Hepatocyte (in vitro differentiated cells): ENCODE measurements at regions not wholly inside any gene's neighbourhood (a gene's known extent, or its start where the extent isn't known, plus 50 kb on each side); places are given as distances from the start of the nearest gene placed in this dataset.

ENCODE experiments used
- DNase-seq: peaks from one replicate; pipeline ENCODE4 v3.0.0-alpha.2; 2016; ENCODE audit warnings: low spot score
- H2AFZ ChIP-seq: fragments of 200-600 bp; sonication (generic); 2 replicates; pipeline ENCODE4 v1.6.0; 2016; ENCODE audit warnings: antibody characterized with exemption, mild to moderate bottlenecking
- H3K27ac ChIP-seq: fragments of 200-600 bp; sonication (generic); 2 replicates; pipeline ENCODE4 v1.5.1; 2016; ENCODE audit warnings: mild to moderate bottlenecking
- H3K27me3 ChIP-seq: fragments of 200-600 bp; sonication (generic); 2 replicates; pipeline ENCODE4 v1.6.1; 2016
- H3K36me3 ChIP-seq: fragments of 200-600 bp; sonication (generic); replicated peaks from 2 replicates; pipeline ENCODE4 v1.5.1; 2016; ENCODE audit warnings: low read depth; ENCODE audit not compliant: insufficient read depth
- H3K4me1 ChIP-seq: fragments of 200-600 bp; sonication (generic); 2 replicates; pipeline ENCODE4 v1.5.1; 2016; ENCODE audit warnings: mild to moderate bottlenecking, moderate library complexity; ENCODE audit not compliant: insufficient read depth
- H3K4me2 ChIP-seq: fragments of 200-600 bp; sonication (generic); 2 replicates; pipeline ENCODE4 v1.6.0; 2016
- H3K4me3 ChIP-seq: fragments of 200-600 bp; sonication (generic); 2 replicates; pipeline ENCODE4 v1.5.1; 2016; ENCODE audit warnings: mild to moderate bottlenecking
- H3K79me2 ChIP-seq: fragments of 200-600 bp; sonication (generic); 2 replicates; pipeline ENCODE4 v1.6.0; 2017; ENCODE audit warnings: mild to moderate bottlenecking
- H3K9me2 ChIP-seq: fragments of 200-600 bp; sonication (generic); replicated peaks from 2 replicates; pipeline ENCODE4 v1.6.0; 2017; ENCODE audit warnings: mild to moderate bottlenecking; ENCODE audit not compliant: insufficient read depth
- H3K9me3 ChIP-seq: fragments of 200-600 bp; sonication (generic); 2 replicates; pipeline ENCODE4 v1.5.1; 2016; ENCODE audit warnings: low read depth, mild to moderate bottlenecking
- H4K20me1 ChIP-seq: fragments of 200-600 bp; sonication (generic); 2 replicates; pipeline ENCODE4 v1.6.0; 2016; ENCODE audit warnings: mild to moderate bottlenecking; ENCODE audit not compliant: insufficient read depth, poor library complexity, severe bottlenecking
- CTCF ChIP-seq: fragments of 200-600 bp; sonication (generic); IDR thresholded peaks from 2 replicates; pipeline ENCODE4 v1.5.1; 2016; ENCODE audit warnings: antibody characterized with exemption, mild to moderate bottlenecking; ENCODE audit not compliant: poor library complexity
- EZH2 ChIP-seq: fragments of 200-600 bp; sonication (generic); IDR thresholded peaks from 2 replicates; pipeline ENCODE4 v1.6.1; 2016; ENCODE audit warnings: antibody characterized with exemption, mild to moderate bottlenecking, borderline replicate concordance
- EZH2phosphoT487 ChIP-seq: fragments of 200-600 bp; sonication (generic); IDR thresholded peaks from one replicate; pipeline ENCODE4 v1.6.1; 2018; ENCODE audit warnings: antibody characterized with exemption, mild to moderate bottlenecking, low read depth, moderate library complexity; ENCODE audit not compliant: unreplicated experiment, severe bottlenecking
- WGBS: methylation state at CpG from one replicate; pipeline ENCODE4 v1.1.6; 2016; ENCODE audit warnings: low lambda C conversion rate; ENCODE audit errors: missing lambda C conversion rate; 5-methylcytosine and 5-hydroxymethylcytosine counted together

- 95% methylated on average over 15 of the region's 15 CpGs for WGBS
- Histone ChIP-seq H3K9me2 (no peaks in the 10 kb centered on the region), H3K36me3 (no peaks in the 10 kb centered on the region), H3K4me1 (no peaks in the 10 kb centered on the region), H3K9me3 (no peaks in the 10 kb centered on the region), H3K4me3 (no peak overlapping the region), H3K27me3 (no peaks in the 10 kb centered on the region), H3K79me2 (no peaks in the 10 kb centered on the region), H2AFZ (no peak overlapping the region), H3K27ac (no peak overlapping the region), H4K20me1 (no peaks in the 10 kb centered on the region), H3K4me2 (no peak overlapping the region)
- no peak for DNase-seq
- TF ChIP-seq EZH2phosphoT487 = no peak
- no peak for TF ChIP-seq EZH2
- no peak for TF ChIP-seq CTCF
These were observed 275.0 kb upstream of the MVB12B start for GRCh38 chr9:126051446-126052130.

GRCh38 chr9:126052791-126053190 is 273.8 kb upstream of the MVB12B start:
- no peaks in the 10 kb centered on the region for H3K9me3 ChIP-seq
- 85% methylated on average over 6 of the region's 6 CpGs for WGBS

GRCh38 chr9:126053913-126054312 is 272.7 kb upstream of the MVB12B start:
- no peaks in the 10 kb centered on the region for H3K4me1 ChIP-seq
- WGBS = 69% methylated on average over 6 of the region's 6 CpGs
- H3K9me2 ChIP-seq = no peaks in the 10 kb centered on the region
- DNase-seq = no peak
- no peaks in the 10 kb centered on the region for H3K27me3 ChIP-seq
- H3K79me2 ChIP-seq = no peaks in the 10 kb centered on the region
- TF ChIP-seq EZH2 = no peak
- TF ChIP-seq EZH2phosphoT487 = no peak
- TF ChIP-seq CTCF = no peak
- no peak overlapping the region for H3K27ac ChIP-seq
- H2AFZ ChIP-seq = no peak overlapping the region
- no peaks in the 10 kb centered on the region for H3K36me3 ChIP-seq
- H3K9me3 ChIP-seq = no peaks in the 10 kb centered on the region
- no peaks in the 10 kb centered on the region for H4K20me1 ChIP-seq
- H3K4me3 ChIP-seq = no peak overlapping the region
- no peak overlapping the region for H3K4me2 ChIP-seq

More at GRCh38 chr9:126052791-126053190, 273.8 kb upstream of the MVB12B start:
- Histone ChIP-seq H3K4me2 (no peak overlapping the region), H3K79me2 (no peaks in the 10 kb centered on the region), H3K27ac (no peak overlapping the region), H3K4me3 (no peak overlapping the region), H2AFZ (no peak overlapping the region), H3K27me3 (no peaks in the 10 kb centered on the region), H3K9me2 (no peaks in the 10 kb centered on the region), H4K20me1 (no peaks in the 10 kb centered on the region), H3K36me3 (no peaks in the 10 kb centered on the region), H3K4me1 (no peaks in the 10 kb centered on the region)
- no peak for TF ChIP-seq CTCF
- TF ChIP-seq EZH2phosphoT487 = no peak
- no peak for TF ChIP-seq EZH2
- DNase-seq = no peak
